Esophagus squamous epithelium (tissue), 5 donors: ENCODE measurements at regions not wholly inside any gene's neighbourhood (a gene's known extent, or its start where the extent isn't known, plus 50 kb on each side); places are given as distances from the start of the nearest gene placed in this dataset.

Source experiments
- DNase-seq: peaks from one replicate; lab custom pipeline; 2025; lab: John Stamatoyannopoulos, UW
- H3K27ac ChIP-seq, 4 donors: fragments of 200-600 bp; sonication (generic); one replicate each; pipeline ENCODE4 v1.5.1; 2016 to 2019; ENCODE audit warnings: mild to moderate bottlenecking in 1 of 4
- H3K27me3 ChIP-seq, 4 donors: fragments of 200-600 bp; sonication (generic); 1 replicate in 3 of 4; 2 replicates in 1 of 4; pipeline versions ENCODE4 v1.5.1 to v1.6.0; 2017 to 2021; ENCODE audit warnings: antibody characterized with exemption in 1 of 4
- H3K36me3 ChIP-seq, 3 donors: fragments of 200-600 bp; sonication (generic); one replicate each; pipeline ENCODE4 v1.5.1; 2016 to 2019
- H3K4me1 ChIP-seq, 3 donors: fragments of 200-600 bp; sonication (generic); one replicate each; pipeline ENCODE4 v1.5.1; 2017 to 2019
- H3K4me3 ChIP-seq, 4 donors: fragments of 200-600 bp; sonication (generic); 1 replicate in 3 of 4; 2 replicates in 1 of 4; pipeline ENCODE4 v1.5.1; 2016 to 2019; ENCODE audit warnings: mild to moderate bottlenecking in 2 of 4, moderate library complexity in 1 of 4
- H3K9me3 ChIP-seq, 3 donors: fragments of 200-600 bp; sonication (generic); one replicate each; pipeline ENCODE4 v1.5.1; 2016 to 2019
- POLR2A ChIP-seq, 4 donors: fragments of 450-650 bp; IDR thresholded peaks; one replicate each; pipeline ENCODE4 v1.6.1; 2017; ENCODE audit warnings: antibody characterized with exemption in 4 of 4, mild to moderate bottlenecking in 4 of 4, moderate library complexity in 3 of 4
- WGBS, 2 donors: methylation state at CpG; one replicate each; pipeline ENCODE4 v1.1.5; 2018; 5-methylcytosine and 5-hydroxymethylcytosine counted together
- intact Hi-C: fragments of 100-400 bp; cut with DNase I; formaldehyde crosslinking; loops from one replicate; pipeline ENCODE4 v1.15.0; 2022
- TF ChIP-seq, protein P1 (sequence below), 6 experiments: fragments of 450-650 bp in 4 of 6; fragments of 200-600 bp in 2 of 6; sonication (generic) in 2 of 6; IDR thresholded peaks; one replicate each; pipeline ENCODE4 v1.5.1; 2016 to 2019; ENCODE audit warnings: antibody characterized with exemption in 6 of 6, mild to moderate bottlenecking in 4 of 6, moderate library complexity in 4 of 6
- donor health status: DM: yes; HTN: yes; CAD: no.

DNA sequence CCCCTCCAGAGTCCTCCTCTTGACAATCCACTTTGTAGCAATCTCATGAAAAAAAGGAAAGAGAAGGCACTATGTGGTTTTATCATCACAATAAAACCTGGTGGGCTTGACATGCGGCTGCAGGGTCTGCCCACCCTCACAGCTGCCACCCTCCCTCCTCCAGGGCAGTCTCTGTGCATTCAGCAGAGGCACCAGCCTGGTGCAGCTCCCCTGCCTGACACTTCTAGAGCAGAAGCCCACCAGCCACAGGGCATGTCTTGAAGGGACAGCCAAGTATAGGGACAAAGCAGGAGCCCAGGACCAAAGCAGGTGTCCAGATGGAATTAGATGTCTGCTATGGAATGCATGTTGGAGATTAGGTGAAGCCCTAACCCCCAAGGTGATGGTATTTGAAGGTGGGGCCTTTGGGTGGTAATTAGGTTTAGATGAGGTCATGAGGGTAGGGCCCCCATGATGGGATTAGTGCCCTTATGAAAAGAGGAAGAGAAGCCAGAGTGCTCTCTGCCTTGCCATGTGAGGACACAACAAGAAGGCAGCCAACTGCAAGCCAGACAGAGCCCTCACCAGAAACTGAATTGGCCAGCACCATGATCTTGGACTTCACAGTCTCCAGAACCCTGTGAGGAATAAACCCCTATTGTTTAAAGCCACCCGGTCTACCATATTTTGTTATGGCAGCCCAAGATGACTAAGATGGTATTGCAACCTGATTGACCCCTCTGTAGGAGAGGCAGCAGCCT lies 86.9 kb downstream of the MCFD2 start:
- H3K4me3 ChIP-seq = no peak overlapping the region
- no peak overlapping the region for H3K27ac ChIP-seq

DNA sequence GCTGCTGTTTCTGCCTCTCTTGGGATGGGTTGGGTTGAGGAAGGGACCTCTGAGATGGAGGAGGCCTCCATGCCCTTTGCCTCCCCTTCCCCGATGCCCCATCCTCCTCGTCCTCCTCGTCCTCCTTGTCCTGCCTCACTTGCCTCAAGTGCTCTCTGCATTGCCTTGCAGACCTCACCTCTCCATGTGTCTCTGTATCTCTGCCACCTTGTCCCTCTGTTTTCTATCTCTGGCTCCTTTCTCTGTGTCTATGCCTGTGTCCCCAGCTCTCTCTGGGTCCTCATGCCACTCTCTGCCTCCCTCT lies 87.5 kb downstream of the MCFD2 start:
- intact Hi-C loops = no loop called here
- H3K9me3 ChIP-seq = no peaks in the 10 kb centered on the region
- DNase-seq = no peak
- H3K27ac ChIP-seq = no peak overlapping the region
- H3K4me3 ChIP-seq = no peak overlapping the region
- no peaks in the 10 kb centered on the region for H3K27me3 ChIP-seq
- H3K36me3 ChIP-seq = no peaks in the 10 kb centered on the region
- 90 to 94% methylated on average over 3 of the region's 3 CpGs for WGBS, 2 donors
- H3K4me1 ChIP-seq = no peaks in the 10 kb centered on the region
- no peak for TF ChIP-seq POLR2A (IDR thresholded peaks at IDR 0.05)
- TF ChIP-seq, protein P1, sequence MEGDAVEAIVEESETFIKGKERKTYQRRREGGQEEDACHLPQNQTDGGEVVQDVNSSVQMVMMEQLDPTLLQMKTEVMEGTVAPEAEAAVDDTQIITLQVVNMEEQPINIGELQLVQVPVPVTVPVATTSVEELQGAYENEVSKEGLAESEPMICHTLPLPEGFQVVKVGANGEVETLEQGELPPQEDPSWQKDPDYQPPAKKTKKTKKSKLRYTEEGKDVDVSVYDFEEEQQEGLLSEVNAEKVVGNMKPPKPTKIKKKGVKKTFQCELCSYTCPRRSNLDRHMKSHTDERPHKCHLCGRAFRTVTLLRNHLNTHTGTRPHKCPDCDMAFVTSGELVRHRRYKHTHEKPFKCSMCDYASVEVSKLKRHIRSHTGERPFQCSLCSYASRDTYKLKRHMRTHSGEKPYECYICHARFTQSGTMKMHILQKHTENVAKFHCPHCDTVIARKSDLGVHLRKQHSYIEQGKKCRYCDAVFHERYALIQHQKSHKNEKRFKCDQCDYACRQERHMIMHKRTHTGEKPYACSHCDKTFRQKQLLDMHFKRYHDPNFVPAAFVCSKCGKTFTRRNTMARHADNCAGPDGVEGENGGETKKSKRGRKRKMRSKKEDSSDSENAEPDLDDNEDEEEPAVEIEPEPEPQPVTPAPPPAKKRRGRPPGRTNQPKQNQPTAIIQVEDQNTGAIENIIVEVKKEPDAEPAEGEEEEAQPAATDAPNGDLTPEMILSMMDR (IDR thresholded peaks at IDR 0.05) = no peak

More for the DNA sequence above, 86.9 kb downstream of the MCFD2 start:
- no peaks in the 10 kb centered on the region for H3K9me3 ChIP-seq
- DNase-seq = no peak
- intact Hi-C loops = no loop called here
- 92 to 100% methylated on average over 1 to 2 of the region's 2 CpGs for WGBS, 2 donors
- H3K4me1 ChIP-seq = no peaks in the 10 kb centered on the region
- no peaks in the 10 kb centered on the region for H3K36me3 ChIP-seq
- no peaks in the 10 kb centered on the region for H3K27me3 ChIP-seq
- TF ChIP-seq, protein P1 (IDR thresholded peaks at IDR 0.05) = no peak
- no peak for TF ChIP-seq POLR2A (IDR thresholded peaks at IDR 0.05)

DNA sequence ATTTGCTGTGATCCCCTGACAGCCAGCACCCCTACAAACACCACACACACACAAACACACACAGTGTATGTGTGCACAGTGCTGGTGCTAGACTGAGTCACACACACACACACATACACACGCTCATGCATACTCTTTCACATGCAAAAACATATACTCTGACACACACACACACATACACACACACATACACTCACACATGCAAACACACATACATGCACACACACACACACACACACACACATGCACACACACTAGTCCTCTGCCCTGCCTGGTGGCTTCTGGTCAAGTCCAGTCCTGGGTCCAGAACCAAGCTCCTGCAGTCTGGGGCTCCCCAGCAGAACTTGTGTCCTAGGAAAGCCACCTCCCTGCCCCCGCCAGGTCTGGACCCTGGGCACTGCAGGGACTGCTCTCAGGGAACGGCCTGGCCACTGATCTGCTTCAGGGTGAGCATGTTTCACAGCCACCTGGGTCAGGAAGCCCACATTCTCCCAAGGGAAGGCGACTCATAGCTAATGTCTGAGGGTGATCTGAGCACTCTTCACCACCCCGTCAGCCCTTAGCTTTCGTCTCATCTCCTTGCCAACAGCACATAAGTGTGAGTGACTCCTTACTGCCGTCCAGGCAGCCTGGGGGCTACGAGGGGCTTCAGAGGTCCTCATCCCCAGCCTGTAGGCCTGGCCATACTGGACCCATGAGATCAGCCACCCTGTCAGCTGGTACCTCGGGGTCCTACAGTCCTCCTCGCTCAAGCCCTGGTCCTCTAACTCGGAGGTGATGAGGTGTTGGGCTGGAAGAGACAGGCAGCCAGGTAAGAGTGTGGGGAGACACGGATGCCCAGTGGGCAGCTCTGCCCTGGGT lies 88.1 kb downstream of the MCFD2 start:
- H3K27me3 ChIP-seq = no peaks in the 10 kb centered on the region

DNA sequence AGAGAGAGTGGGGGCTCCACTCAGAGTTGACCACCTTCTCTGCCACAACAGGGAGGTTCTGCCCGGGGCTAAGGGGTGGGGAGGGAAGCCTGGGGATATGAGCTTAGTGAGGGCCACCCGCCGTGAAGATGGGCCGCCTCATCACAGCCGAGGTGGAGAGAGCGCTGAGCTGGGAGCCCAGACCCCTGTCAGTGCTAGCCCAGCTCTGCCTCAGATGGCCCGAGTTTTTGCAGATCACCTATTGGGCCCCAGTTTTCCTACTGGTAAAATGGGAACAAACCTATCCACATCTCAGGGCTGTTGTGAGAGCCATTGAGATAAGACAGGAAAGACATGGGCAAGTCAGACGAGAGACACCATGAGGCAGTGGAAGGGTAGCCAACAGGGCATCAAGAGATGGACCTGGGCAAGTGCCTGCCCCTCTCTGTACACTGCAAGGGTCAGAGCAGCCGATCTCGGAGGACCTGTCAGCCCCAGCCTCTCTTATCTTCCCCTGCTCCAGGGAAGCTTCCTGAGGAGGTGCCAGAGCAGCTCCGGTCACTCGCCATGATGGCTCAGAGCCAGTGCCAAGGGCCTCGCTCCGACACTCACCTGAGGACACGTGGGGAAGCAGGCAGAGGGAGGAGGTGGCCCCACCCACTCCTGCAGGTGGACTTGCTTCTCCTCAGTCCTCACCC lies 88.9 kb downstream of the MCFD2 start:
- no peaks in the 10 kb centered on the region for H3K9me3 ChIP-seq
- no peaks in the 10 kb centered on the region for H3K4me1 ChIP-seq
- intact Hi-C loops = no loop called here
- no peak overlapping the region for H3K27ac ChIP-seq
- no peaks in the 10 kb centered on the region for H3K36me3 ChIP-seq
- DNase-seq = no peak
- H3K4me3 ChIP-seq = no peak overlapping the region
- TF ChIP-seq, protein P1 (IDR thresholded peaks at IDR 0.05) = no peak
- no peak for TF ChIP-seq POLR2A (IDR thresholded peaks at IDR 0.05)
- WGBS, 2 donors = 83 to 88% methylated on average over 4 to 14 of the region's 15 CpGs
- no peaks in the 10 kb centered on the region for H3K27me3 ChIP-seq

More for the DNA sequence above, 88.1 kb downstream of the MCFD2 start:
- WGBS, 2 donors = 77 to 90% methylated on average over 7 to 8 of the region's 12 CpGs
- no peak for DNase-seq
- H3K27ac ChIP-seq = no peak overlapping the region
- no peaks in the 10 kb centered on the region for H3K36me3 ChIP-seq
- TF ChIP-seq, protein P1 (IDR thresholded peaks at IDR 0.05) = no peak
- no peak for TF ChIP-seq POLR2A (IDR thresholded peaks at IDR 0.05)
- H3K4me3 ChIP-seq = no peak overlapping the region
- no peaks in the 10 kb centered on the region for H3K4me1 ChIP-seq
- intact Hi-C loops = no loop called here
- no peaks in the 10 kb centered on the region for H3K9me3 ChIP-seq
